HG02798 (cell line): ENCODE measurements at regions not wholly inside any gene's neighbourhood (a gene's known extent, or its start where the extent isn't known, plus 50 kb on each side); places are given as distances from the start of the nearest gene placed in this dataset.

Source experiments
- ATAC-seq: cut with Tn5 transposase; IDR thresholded peaks from one replicate; pipeline ENCODE4 v1.9.1; 2021; ENCODE audit warnings: mild to moderate bottlenecking; ENCODE audit not compliant: unreplicated experiment, poor library complexity

GRCh38 chr10:125466685-125467084, 216.3 kb downstream of the TEX36 start:
- ATAC-seq = no peak

DNA sequence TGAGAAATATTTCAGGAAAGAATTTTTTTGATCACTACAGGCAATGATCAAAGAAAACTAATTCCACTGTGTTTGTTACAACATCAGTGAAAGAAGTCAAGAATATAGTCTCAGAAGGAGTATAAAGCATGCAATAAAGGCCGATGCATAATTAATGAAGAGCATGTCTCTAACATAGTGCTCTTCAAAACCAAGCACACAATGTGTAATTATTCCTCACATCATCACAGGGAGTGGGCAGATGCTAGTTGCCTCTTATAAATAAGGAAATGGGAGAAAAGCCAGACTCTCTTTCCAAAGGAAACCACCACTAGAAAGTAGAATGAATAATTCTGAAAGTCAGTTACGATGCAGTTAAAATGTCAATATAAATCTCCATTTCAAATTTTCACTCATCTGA, 220.1 kb downstream of the TEX36 start:
- no peak for ATAC-seq

DNA sequence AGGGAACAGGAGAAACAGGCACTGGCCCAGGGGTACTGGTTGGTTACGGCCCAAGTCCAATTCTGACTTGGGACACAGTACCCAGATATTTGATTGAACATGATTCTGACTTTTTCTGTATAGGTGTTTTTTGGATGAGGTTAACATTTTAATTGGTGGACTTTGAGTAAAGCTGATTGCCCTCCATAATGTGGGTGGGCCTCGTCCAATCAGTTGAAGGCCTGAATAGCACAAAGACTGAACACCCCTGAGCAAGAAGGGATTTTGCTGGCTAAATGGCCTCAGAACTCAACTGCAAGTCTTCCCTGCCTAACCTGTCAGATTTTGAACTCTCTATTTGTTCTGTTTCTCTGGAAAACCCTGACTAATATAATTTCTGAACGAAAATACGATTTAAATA, 222.6 kb downstream of the TEX36 start:
- ATAC-seq = no peak

DNA sequence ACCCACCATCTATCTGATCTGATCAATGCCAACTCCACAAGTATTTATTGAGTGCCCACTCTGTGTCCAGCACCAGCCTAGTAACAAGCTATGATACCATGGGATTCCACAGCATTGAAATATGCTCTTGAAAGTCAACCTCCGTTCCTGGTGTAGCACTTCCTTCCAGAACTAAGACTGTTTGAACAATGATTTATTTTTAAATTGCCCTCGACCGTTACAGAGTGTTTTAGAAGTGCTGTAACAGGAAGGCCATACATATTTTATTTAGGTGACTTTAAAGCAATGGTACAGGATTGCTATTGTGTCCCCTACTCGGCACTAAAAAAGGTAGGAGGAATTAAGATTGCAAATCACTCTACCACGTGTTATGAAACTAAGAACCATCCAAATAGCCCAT, 225.6 kb downstream of the TEX36 start:
- no peak for ATAC-seq

- ATAC-seq = no peak
Measured at GRCh38 chr10:125455855-125456254, 227.1 kb downstream of the TEX36 start.

DNA sequence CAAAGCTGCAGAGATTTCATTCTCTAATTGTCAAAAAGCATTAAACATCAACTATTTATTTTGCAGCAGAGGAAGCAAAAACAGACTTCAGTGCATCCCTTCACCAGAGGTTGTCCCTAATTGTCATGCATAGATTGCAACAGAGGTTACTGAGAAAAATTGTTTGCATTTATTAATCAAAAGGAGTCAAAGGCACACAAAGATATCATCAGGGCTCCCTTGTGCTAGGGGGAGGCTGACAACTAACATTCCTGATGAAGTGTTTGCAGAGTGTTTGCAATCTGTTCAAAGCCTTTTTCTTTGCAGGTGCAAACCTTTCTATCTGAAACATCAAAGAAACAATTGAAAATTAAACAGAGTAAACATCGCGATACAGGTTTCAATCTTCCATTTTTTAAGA, 227.5 kb downstream of the TEX36 start:
- no peak for ATAC-seq

DNA sequence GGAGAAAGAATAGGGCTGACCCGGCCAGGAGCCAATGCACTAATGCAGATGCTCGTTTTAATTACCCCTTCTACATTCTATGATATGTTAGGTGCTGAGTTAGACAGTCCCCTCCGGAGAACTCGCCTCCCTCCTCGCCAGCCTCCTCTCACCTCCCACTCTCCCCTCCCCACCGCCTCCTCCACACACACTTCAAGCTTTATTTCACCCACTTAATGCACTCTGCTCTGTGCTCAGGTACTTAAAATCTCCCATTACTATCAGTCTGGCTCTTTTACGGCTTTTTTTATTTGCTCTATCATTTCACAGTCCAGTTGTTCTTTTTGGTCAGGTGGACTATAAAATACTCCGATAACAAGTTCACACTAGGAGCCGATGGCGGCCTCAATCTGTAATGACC, 231.6 kb downstream of the TEX36 start:
- ATAC-seq = no peak

GRCh38 chr10:125450218-125450617, 232.7 kb downstream of the TEX36 start:
- ATAC-seq = no peak

DNA sequence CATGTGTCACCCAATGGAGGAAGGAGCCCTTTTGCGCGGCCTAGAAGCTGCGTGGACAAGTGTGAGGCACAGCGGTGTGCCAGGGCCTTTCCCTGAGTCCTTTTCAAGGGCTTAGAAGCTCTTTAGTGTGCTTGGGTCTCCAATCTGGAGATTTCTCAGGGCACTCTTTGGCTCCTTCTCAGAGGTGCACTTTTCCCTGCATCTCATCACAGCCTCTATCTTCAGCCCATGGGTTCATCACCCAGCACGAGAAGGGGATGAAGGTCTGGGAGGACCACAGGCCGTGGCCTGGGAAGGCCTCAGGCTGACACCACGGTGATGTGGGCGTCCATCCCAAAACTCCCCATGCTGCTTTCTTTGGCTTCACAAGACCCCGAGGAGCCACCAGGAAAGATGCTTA, 233.4 kb downstream of the TEX36 start:
- no peak for ATAC-seq

- ATAC-seq = no peak
Measured at GRCh38 chr10:125448596-125448995, 234.4 kb downstream of the TEX36 start.

DNA sequence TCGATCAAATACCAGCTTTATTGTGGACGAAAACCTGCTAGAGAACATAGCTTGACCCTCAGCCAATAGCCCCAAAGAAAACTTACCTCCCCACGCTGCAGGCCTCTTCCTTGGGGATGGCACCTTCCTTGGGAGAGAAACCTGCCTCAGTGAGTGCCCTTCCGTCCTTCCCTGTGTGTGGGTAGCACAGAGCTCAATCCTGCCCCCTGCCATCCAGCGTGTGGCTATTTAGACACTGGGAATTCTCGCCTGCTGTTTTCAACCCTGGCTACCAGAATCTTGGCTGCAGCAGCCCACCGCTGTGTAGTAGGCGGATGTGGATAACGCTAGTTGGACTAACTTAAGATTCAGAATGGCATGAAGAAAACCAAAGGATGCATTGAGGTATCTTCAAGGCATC, 238.2 kb downstream of the TEX36 start:
- ATAC-seq = no peak

- ATAC-seq = no peak
Measured at GRCh38 chr10:125442856-125443540, 240.0 kb downstream of the TEX36 start.

DNA sequence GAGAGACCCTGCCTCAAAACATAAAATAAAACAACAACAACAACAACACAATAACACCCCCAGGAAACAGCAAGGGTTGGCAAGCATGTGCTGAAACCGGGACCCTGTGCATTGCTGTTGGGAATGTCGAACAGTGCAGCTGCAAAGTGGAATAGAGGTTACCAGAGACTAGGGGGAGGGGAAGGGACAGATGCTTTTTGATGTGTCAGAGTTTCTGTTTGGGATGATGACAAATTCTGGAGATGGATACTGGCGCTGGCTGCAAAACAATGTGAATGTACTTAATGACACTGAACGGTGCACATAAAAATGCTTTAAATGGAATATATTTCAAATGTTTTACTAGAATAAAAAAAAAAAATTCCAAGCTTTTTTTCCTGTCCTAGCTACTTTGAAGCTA, 241.8 kb downstream of the TEX36 start:
- no peak for ATAC-seq

DNA sequence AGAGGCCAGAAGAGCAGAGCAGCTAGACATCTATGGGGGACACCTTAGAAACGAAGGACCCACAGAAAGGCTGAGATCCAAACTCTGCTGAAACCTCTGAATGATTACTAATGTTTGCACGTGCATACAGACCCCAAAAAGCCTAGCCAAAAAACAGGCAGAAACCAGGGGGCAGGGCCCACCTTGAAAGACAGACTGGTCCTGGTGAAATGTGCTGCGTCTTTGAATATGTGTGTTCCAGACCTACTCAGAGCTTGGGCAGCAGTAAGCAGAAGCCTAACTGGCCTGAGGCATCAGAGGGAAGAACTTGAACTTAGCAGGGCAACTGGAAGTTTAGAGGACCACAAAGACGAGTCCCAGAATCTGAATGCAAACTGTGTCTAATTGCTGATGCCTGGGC, 251.8 kb downstream of the TEX36 start:
- ATAC-seq = no peak

- no peak for ATAC-seq
Measured at GRCh38 chr10:125428054-125428453, 254.9 kb downstream of the TEX36 start.

DNA sequence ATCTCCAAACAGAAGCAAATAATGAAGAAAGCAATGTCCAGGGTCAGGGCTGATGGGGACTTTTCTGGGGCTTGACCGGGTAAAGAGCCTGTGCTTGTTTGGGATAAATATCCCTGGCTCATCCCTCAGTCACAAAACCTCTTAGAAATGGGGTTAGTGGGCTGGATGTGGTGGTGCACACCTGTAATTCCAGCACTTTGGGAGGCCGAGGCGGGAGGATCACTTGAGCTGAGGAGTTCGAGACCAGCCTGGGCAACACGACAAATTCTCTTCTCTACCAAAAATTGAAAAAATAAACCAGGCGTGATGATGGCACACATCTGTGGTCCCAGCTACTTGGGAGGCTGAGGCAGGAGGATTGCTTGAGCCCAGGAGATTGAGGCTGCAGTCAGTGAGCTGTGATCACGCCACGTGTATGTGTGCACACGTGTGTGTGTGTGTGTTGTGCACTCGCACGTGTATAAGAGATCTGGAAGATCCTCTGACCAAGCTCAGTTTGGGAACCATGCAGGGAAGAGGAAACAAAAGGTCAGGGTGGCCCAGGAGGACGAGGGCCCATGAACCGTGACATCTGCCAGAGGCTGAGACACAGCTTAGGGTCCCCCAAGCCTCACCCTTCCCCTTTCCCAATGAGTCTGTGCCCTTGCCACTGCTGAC, 258.6 kb downstream of the TEX36 start:
- no peak for ATAC-seq

- ATAC-seq = no peak
Measured at GRCh38 chr10:125423569-125423968, 259.4 kb downstream of the TEX36 start.

GRCh38 chr10:125419831-125420230, 259.5 kb upstream of the CTBP2 start:
- ATAC-seq = no peak

DNA sequence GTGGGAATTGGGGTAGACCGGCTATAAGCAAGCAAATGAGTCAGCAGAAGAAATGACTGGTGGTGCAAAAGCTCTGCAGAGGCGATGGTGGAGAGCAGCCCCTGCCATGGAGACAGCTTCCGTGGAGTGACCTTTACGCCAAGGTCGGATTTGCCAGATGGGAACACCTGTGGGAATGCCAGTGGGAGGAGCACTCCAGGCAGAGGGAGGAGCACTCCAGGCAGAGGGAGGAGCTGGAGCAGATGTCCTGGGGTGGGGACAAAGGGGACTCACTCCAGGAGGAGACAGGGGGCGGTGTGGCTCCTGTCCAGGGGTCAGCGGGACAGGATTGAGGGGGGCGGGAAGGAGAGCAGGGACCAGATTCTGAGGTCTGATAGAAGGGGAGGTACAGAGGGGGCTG, 258.8 kb upstream of the CTBP2 start:
- ATAC-seq = no peak

DNA sequence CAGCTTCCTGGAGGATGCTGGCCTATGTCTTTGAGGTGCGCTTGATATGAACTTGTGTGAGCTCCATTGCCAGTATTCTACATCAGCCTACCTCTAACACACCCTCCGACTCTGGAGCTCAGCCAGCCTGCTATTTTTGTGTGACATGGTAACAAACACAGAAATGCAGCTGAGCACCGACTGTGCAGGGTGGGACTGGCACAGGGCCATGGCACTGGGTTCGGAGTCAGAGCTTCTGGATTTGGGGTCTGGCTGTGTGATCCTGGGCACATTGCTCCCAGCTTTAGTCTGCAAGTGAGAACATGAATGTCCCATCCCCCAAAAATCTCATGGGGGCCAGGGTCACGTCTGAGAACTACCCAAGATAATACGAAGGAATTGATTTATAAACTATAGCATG, 257.2 kb upstream of the CTBP2 start:
- no peak for ATAC-seq

GRCh38 chr10:125415964-125416363, 255.6 kb upstream of the CTBP2 start:
- ATAC-seq = no peak

GRCh38 chr10:125415006-125415633, 254.8 kb upstream of the CTBP2 start:
- no peak for ATAC-seq
